Activated CD8-positive, alpha-beta T cell treated with anti-CD3 and anti-CD28 coated beads for 36 hours (primary cell): ENCODE measurements at regions not wholly inside any gene's neighbourhood (a gene's known extent, or its start where the extent isn't known, plus 50 kb on each side); places are given as distances from the start of the nearest gene placed in this dataset.

ENCODE experiments used
- ATAC-seq: fragments of 200-7000 bp; cut with Tn5 transposase; one replicate; pipeline ENCODE4 v1.10.0; 2021; ENCODE audit warnings: mild to moderate bottlenecking, moderate library complexity
- CTCF ChIA-PET: fragments of 350-600 bp; sonication (Branson Sonifier 250); formaldehyde crosslinking; loops from one replicate; lab custom pipeline; 2021; ENCODE audit warnings: antibody characterized with exemption; lab: Charles Lee
- POLR2A ChIA-PET: fragments of 350-600 bp; sonication (Branson Sonifier 250); formaldehyde crosslinking; loops from one replicate; lab custom pipeline; 2021; ENCODE audit warnings: antibody characterized with exemption; lab: Charles Lee
- DNase-seq: peaks from one replicate; pipeline ENCODE4 v3.0.0-alpha.2; 2020
- H3K27ac Mint-ChIP-seq: one replicate; pipeline ENCODE4 v1.8.0; 2021; ENCODE audit warnings: mild to moderate bottlenecking, mixed read lengths
- H3K27me3 Mint-ChIP-seq: one replicate; pipeline ENCODE4 v1.8.0; 2021; ENCODE audit warnings: mixed read lengths
- H3K36me3 Mint-ChIP-seq: one replicate; pipeline ENCODE4 v1.8.0; 2021; ENCODE audit warnings: low read depth, mixed read lengths
- H3K4me1 Mint-ChIP-seq: one replicate; pipeline ENCODE4 v1.8.0; 2021; ENCODE audit warnings: low read depth, mixed read lengths
- H3K4me3 Mint-ChIP-seq: one replicate; pipeline ENCODE4 v1.8.0; 2021; ENCODE audit warnings: mild to moderate bottlenecking, moderate library complexity, mixed read lengths
- H3K9me3 Mint-ChIP-seq: one replicate; pipeline ENCODE4 v1.8.0; 2021; ENCODE audit warnings: mixed read lengths
- CTCF ChIP-seq: fragments of 200-600 bp; IDR thresholded peaks from one replicate; pipeline ENCODE4 v1.8.0; 2022; ENCODE audit warnings: antibody characterized with exemption, mild to moderate bottlenecking
- intact Hi-C: fragments of 100-400 bp; cut with micrococcal nuclease; formaldehyde crosslinking; loops from one replicate; pipeline ENCODE4 v1.10.0; 2022

GRCh38 chr14:28952161-28952560 lies 185.6 kb downstream of the FOXG1 start:
- ChIA-PET CTCF (interaction anchor here (1.6 kb wide), 1 partner anchor 13 kb away, joined by 3 read pairs; no protein-coding TSS in a partner anchor), POLR2A (no interaction called here)
- Mint-ChIP-seq H3K4me1 (no peaks in the 10 kb centered on the region), H3K27me3 (no peaks in the 10 kb centered on the region), H3K36me3 (no peaks in the 10 kb centered on the region), H3K4me3 (no peak overlapping the region), H3K27ac (no peak overlapping the region), H3K9me3 (peaks cover 17% of the 10 kb centered on the region)
- DNase-seq (no peak), ATAC-seq (no peak)
- TF ChIP-seq CTCF: no peak
- intact Hi-C loops: no loop called here

DNA sequence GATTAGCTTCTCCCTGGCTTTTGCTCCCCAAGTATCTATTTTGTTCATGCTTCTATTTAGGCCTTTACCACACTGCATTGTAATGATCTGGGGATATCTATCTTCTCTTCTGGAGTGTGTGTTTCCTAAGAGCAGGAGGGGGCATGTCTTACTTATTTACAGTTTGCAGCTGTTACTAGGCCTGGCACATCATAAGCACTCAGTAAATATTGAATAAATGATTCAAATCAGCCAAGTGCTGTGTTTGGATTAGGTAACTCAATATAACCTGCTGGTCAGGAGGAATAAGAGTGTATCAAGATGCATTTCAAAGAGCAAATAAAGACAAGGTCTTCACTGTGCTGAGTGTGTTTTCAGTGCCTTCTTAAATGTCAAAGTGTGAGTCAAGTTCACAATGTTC lies 186.1 kb downstream of the FOXG1 start:
- no peak for TF ChIP-seq CTCF
- ATAC-seq (no peak), DNase-seq (no peak)
- no peak overlapping the region for H3K4me3 Mint-ChIP-seq
- no peaks in the 10 kb centered on the region for H3K4me1 Mint-ChIP-seq
- no peak overlapping the region for H3K27ac Mint-ChIP-seq
- ChIA-PET CTCF (interaction anchor here (1.6 kb wide), 1 partner anchor 12 kb away, joined by 3 read pairs; no protein-coding TSS in a partner anchor), POLR2A (no interaction called here)
- intact Hi-C loops: no loop called here
- H3K36me3 Mint-ChIP-seq: no peaks in the 10 kb centered on the region
- peaks cover 18% of the 10 kb centered on the region for H3K9me3 Mint-ChIP-seq
- no peaks in the 10 kb centered on the region for H3K27me3 Mint-ChIP-seq

GRCh38 chr14:28953973-28954372 lies 187.4 kb downstream of the FOXG1 start:
- no peak overlapping the region for H3K4me3 Mint-ChIP-seq
- no peak overlapping the region for H3K27ac Mint-ChIP-seq
- CTCF ChIA-PET: interaction anchor here (1.6 kb wide), 1 partner anchor 11 kb away, joined by 3 read pairs; no protein-coding TSS in a partner anchor
- DNase-seq (no peak), ATAC-seq (no peak)
- TF ChIP-seq CTCF: no peak
- intact Hi-C loops: no loop called here
- no peaks in the 10 kb centered on the region for H3K36me3 Mint-ChIP-seq
- POLR2A ChIA-PET: no interaction called here
- no peaks in the 10 kb centered on the region for H3K4me1 Mint-ChIP-seq
- no peaks in the 10 kb centered on the region for H3K27me3 Mint-ChIP-seq
- H3K9me3 Mint-ChIP-seq: peaks cover 22% of the 10 kb centered on the region

- ATAC-seq (no peak), DNase-seq (no peak)
- ChIA-PET CTCF (no interaction called here), POLR2A (no interaction called here)
- Mint-ChIP-seq H3K4me3 (no peak overlapping the region), H3K27me3 (no peaks in the 10 kb centered on the region), H3K36me3 (no peaks in the 10 kb centered on the region), H3K9me3 (peaks cover 3% of the 10 kb centered on the region), H3K4me1 (no peaks in the 10 kb centered on the region), H3K27ac (no peak overlapping the region)
- TF ChIP-seq CTCF: no peak
- intact Hi-C loops: no loop called here
Measured at GRCh38 chr14:28966416-28967233, 200.0 kb downstream of the FOXG1 start.

GRCh38 chr14:28975084-28975483 lies 208.5 kb downstream of the FOXG1 start:
- Mint-ChIP-seq H3K4me1 (no peaks in the 10 kb centered on the region), H3K36me3 (no peaks in the 10 kb centered on the region), H3K27me3 (no peaks in the 10 kb centered on the region), H3K27ac (no peak overlapping the region), H3K9me3 (peaks cover 11% of the 10 kb centered on the region), H3K4me3 (no peak overlapping the region)
- DNase-seq (no peak), ATAC-seq (no peak)
- intact Hi-C loops: no loop called here
- CTCF ChIA-PET: no interaction called here
- TF ChIP-seq CTCF: no peak
- POLR2A ChIA-PET: no interaction called here
